K562 (cell line): ENCODE measurements at regions not wholly inside any gene's neighbourhood (a gene's known extent, or its start where the extent isn't known, plus 50 kb on each side); places are given as distances from the start of the nearest gene placed in this dataset.

Experiments used
- ATAC-seq: fragments of 200-7000 bp; cut with Tn5 transposase; 3 replicates; pipeline ENCODE4 v1.9.1; 2020; ENCODE audit warnings: moderate library complexity
- BruUV-seq: library from RNA; stranded (reverse); fragments of 400-500 nt; replicated peaks from 2 replicates; lab custom pipeline; 2021; lab: Mats Ljungman, UMichigan
- CTCF ChIA-PET: fragments of 300-600 bp; formaldehyde crosslinking; extraction: SDS; loops from one replicate; lab custom pipeline; 2021; ENCODE audit warnings: low intra/inter-chr PET ratio; lab: Yijun Ruan, JAX
- POLR2A ChIA-PET: fragments of 300-600, 350-650 bp; sonication (Branson Sonifier 250); formaldehyde crosslinking; extraction: SDS; loops from one replicate; lab custom pipeline; 2021; ENCODE audit warnings: antibody characterized with exemption, inconsistent platforms; lab: Yijun Ruan, JAX
- DNase-seq, 4 experiments: peaks; one replicate each; pipeline versions ENCODE4 v3.0.0 to v3.0.0-alpha.2; 2011 to 2018; ENCODE audit warnings: low spot score in 3 of 4, mixed read lengths in 3 of 4; ENCODE audit errors: extremely low read depth in 1 of 4
- FAIRE-seq: peaks from 2 replicates; lab custom pipeline; 2011; peaks lifted over from hg19 to GRCh38; lab: Jason Lieb, UNC
- H2AFZ ChIP-seq: 2 replicates; pipeline ENCODE4 v1.6.0; 2011; ENCODE audit warnings: low read depth, low read length, control low read depth, inconsistent platforms
- H3K27ac ChIP-seq: fragments of 200-600 bp; 3 replicates; pipeline ENCODE4 v1.8.0; 2011; ENCODE audit warnings: low read depth, mild to moderate bottlenecking, control low read depth, inconsistent platforms, low read length, moderate library complexity, mixed read lengths; ENCODE audit errors: extremely low read depth
- H3K27me3 ChIP-seq, 2 experiments: fragments of 300-600 bp in 1 of 2; 2 replicates in 1 of 2; 3 replicates in 1 of 2; pipeline versions ENCODE4 v1.6.0 to v1.8.0; 2011; ENCODE audit warnings: inconsistent platforms in 2 of 2, low read length in 2 of 2, mild to moderate bottlenecking in 1 of 2, mixed read lengths in 1 of 2, moderate library complexity in 1 of 2; ENCODE audit not compliant: control insufficient read depth in 2 of 2, insufficient read depth in 2 of 2
- H3K36me3 ChIP-seq: fragments of 300-600 bp; 3 replicates; pipeline ENCODE4 v1.8.0; 2011; ENCODE audit warnings: mild to moderate bottlenecking, low read length, inconsistent platforms; ENCODE audit not compliant: control insufficient read depth, insufficient read depth
- H3K4me1 ChIP-seq, 2 experiments: fragments of 200-600 bp in 1 of 2; replicated peaks in 1 of 2; 2 replicates in 1 of 2; 3 replicates in 1 of 2; pipeline versions ENCODE4 v1.5.1 to v1.8.0; 2011; ENCODE audit warnings: inconsistent platforms in 2 of 2, low read length in 2 of 2, mild to moderate bottlenecking in 1 of 2, mixed read lengths in 1 of 2, moderate library complexity in 1 of 2; ENCODE audit not compliant: control insufficient read depth in 2 of 2, insufficient read depth in 2 of 2
- H3K4me2 ChIP-seq: 2 replicates; pipeline ENCODE4 v1.6.1; 2011; ENCODE audit warnings: low read length, control low read depth, inconsistent platforms, mixed read lengths; ENCODE audit not compliant: insufficient read depth
- H3K4me3 ChIP-seq: fragments of 200-600 bp; sonication (generic), shearing (Covaris generic); 2 replicates; pipeline ENCODE4 v1.5.1; 2016; ENCODE audit warnings: control low read depth, inconsistent platforms
- H3K79me2 ChIP-seq: fragments of 200-600 bp; 3 replicates; pipeline ENCODE4 v1.8.0; 2011; ENCODE audit warnings: low read length, inconsistent platforms; ENCODE audit not compliant: control insufficient read depth, insufficient read depth
- H3K9ac ChIP-seq, 2 experiments: 2 replicates each; pipeline versions ENCODE4 v1.6.0 to v1.6.1; 2011; ENCODE audit warnings: low read depth in 2 of 2, low read length in 2 of 2, control low read depth in 1 of 2, inconsistent platforms in 1 of 2, mild to moderate bottlenecking in 1 of 2, mixed read lengths in 1 of 2; ENCODE audit not compliant: insufficient read depth in 1 of 2
- H3K9me1 ChIP-seq: one replicate; pipeline ENCODE4 v1.6.0; 2011; ENCODE audit warnings: inconsistent platforms, mild to moderate bottlenecking, low read length, moderate library complexity; ENCODE audit not compliant: control insufficient read depth, insufficient read depth
- H3K9me3 ChIP-seq: replicated peaks from 2 replicates; pipeline ENCODE4 v1.5.1; 2011; ENCODE audit warnings: low read depth, low read length, inconsistent platforms; ENCODE audit not compliant: control insufficient read depth, insufficient read depth
- H4K20me1 ChIP-seq: replicated peaks from 2 replicates; pipeline ENCODE4 v1.6.1; 2011; ENCODE audit warnings: low read length, inconsistent platforms, mixed read lengths; ENCODE audit not compliant: control insufficient read depth, insufficient read depth
- CBX5 ChIP-seq: IDR thresholded peaks from 2 replicates; pipeline ENCODE4 v1.6.1; 2014; ENCODE audit warnings: low read depth, borderline replicate concordance
- HBP1 ChIP-seq: fragments of 450-650 bp; formaldehyde crosslinking; IDR thresholded peaks from 2 replicates; pipeline ENCODE4 v1.4.0; 2022; ENCODE audit warnings: missing genetic modification characterization
- PRDM10 ChIP-seq: fragments of 450-650 bp; IDR thresholded peaks from 2 replicates; pipeline ENCODE4 v1.6.1; 2018; ENCODE audit not compliant: partially characterized antibody
- STAG1 ChIP-seq: sonication (generic); formaldehyde crosslinking; IDR thresholded peaks from 2 replicates; pipeline ENCODE4 v1.5.0; 2020; ENCODE audit warnings: missing genetic modification reagents, borderline replicate concordance
- THRA ChIP-seq: fragments of 450-650 bp; IDR thresholded peaks from 2 replicates; pipeline ENCODE4 v1.6.1; 2017; ENCODE audit warnings: mild to moderate bottlenecking, moderate library complexity
- TRIM28 ChIP-seq: fragments of 450-650 bp; IDR thresholded peaks from 2 replicates; pipeline ENCODE4 v1.6.1; 2017
- XRCC5 ChIP-seq: fragments of 200-400 bp; formaldehyde crosslinking; IDR thresholded peaks from 2 replicates; pipeline ENCODE4 v1.6.1; 2017; ENCODE audit warnings: low read depth, mild to moderate bottlenecking, low read length
- ZNF512 ChIP-seq: IDR thresholded peaks from 2 replicates; pipeline ENCODE4 v1.6.1; 2016; ENCODE audit warnings: missing genetic modification characterization, missing compliant biosample characterization
- WGBS: fragments of 100-300 bp; shearing (Covaris generic); methylation state at CpG from one replicate; pipeline ENCODE4 v1.1.6; 2016; ENCODE audit warnings: low coverage, mixed read lengths; ENCODE audit not compliant: insufficient coverage; ENCODE audit errors: missing lambda C conversion rate; 5-methylcytosine and 5-hydroxymethylcytosine counted together
- in situ Hi-C: fragments of 300-500 bp; cut with MboI; formaldehyde crosslinking; loops from 4 replicates; pipeline ENCODE4 v1.15.0; 2018; ENCODE audit warnings: inconsistent platforms, mixed read lengths
- intact Hi-C: fragments of 100-400 bp; cut with micrococcal nuclease; formaldehyde crosslinking; loops from 2 replicates; pipeline ENCODE4 v1.14.2; 2022

GRCh38 chr6:151730496-151730870 lies 77.0 kb upstream of the ESR1 start:
- no peaks in the 10 kb centered on the region for H3K36me3 ChIP-seq
- WGBS = 0% methylated on average over 2 of the region's 2 CpGs
- no peak for FAIRE-seq
- no peaks in the 10 kb centered on the region for H4K20me1 ChIP-seq
- TF ChIP-seq TRIM28 = no peak
- TF ChIP-seq PRDM10 = no peak
- TF ChIP-seq THRA = no peak
- no peak for TF ChIP-seq CBX5
- no peak for TF ChIP-seq HBP1 (CRISPR knock-in tag)
- no peak for TF ChIP-seq ZNF512 (tag)
- TF ChIP-seq XRCC5 = no peak
- TF ChIP-seq STAG1 (CRISPR knock-in tag) = no peak
- no peak overlapping the region for H3K9ac ChIP-seq
- no TSS peak for BruUV-seq
- no peaks in the 10 kb centered on the region for H3K9me1 ChIP-seq
- no peak overlapping the region for H2AFZ ChIP-seq
- H3K27ac ChIP-seq = no peak overlapping the region
- in situ Hi-C loops (no loop called here), intact Hi-C loops (no loop called here)
- no peak for DNase-seq
- H3K9me3 ChIP-seq = no peaks in the 10 kb centered on the region
- no peak for ATAC-seq
- H3K79me2 ChIP-seq = no peaks in the 10 kb centered on the region
- no peaks in the 10 kb centered on the region for H3K27me3 ChIP-seq
- no peak overlapping the region for H3K4me3 ChIP-seq
- POLR2A ChIA-PET = no interaction called here
- no peak overlapping the region for H3K4me2 ChIP-seq
- CTCF ChIA-PET = no interaction called here
- no peaks in the 10 kb centered on the region for H3K4me1 ChIP-seq
